Activated naive CD4-positive, alpha-beta T cell treated with anti-CD3 and anti-CD28 coated beads, Interleukin-2, amount 50 U/mL, for 24 hours (primary cell): ENCODE measurements at regions not wholly inside any gene's neighbourhood (a gene's known extent, or its start where the extent isn't known, plus 50 kb on each side); places are given as distances from the start of the nearest gene placed in this dataset.

ENCODE experiments used
- H3K27ac Mint-ChIP-seq: one replicate; pipeline ENCODE4 v1.8.0; 2021; ENCODE audit warnings: mild to moderate bottlenecking, mixed read lengths
- H3K27me3 Mint-ChIP-seq: one replicate; pipeline ENCODE4 v1.8.0; 2021; ENCODE audit warnings: mixed read lengths
- H3K36me3 Mint-ChIP-seq: one replicate; pipeline ENCODE4 v1.8.0; 2021; ENCODE audit warnings: mixed read lengths
- H3K4me1 Mint-ChIP-seq: one replicate; pipeline ENCODE4 v1.8.0; 2021; ENCODE audit warnings: mixed read lengths
- H3K4me3 Mint-ChIP-seq: one replicate; pipeline ENCODE4 v1.8.0; 2021; ENCODE audit warnings: mild to moderate bottlenecking, mixed read lengths
- H3K9me3 Mint-ChIP-seq: one replicate; pipeline ENCODE4 v1.8.0; 2021; ENCODE audit warnings: mixed read lengths

DNA sequence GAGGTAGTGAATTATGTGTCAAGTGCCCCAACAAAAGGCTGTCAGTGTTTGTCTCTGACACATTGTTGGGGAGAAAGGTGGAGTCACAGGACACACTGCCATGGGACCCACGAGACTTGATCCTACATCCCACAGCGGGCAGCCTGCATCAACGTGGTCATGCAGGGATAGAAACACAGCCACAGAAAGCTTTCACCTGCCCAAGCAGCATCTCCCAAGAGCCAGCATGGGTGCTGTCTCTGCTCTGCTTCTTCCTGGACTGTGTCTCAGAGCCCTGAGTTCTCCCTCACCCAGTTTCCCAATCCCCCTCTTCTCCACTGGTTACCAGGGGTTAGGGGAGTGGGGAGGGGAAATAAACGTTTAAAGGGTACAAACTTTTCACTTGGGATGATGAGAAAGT lies 97.2 kb downstream of the VPREB1 start:
- Mint-ChIP-seq H3K4me1 (no peaks in the 10 kb centered on the region), H3K4me3 (no peak overlapping the region)

GRCh38 chr22:22342697-22343580 lies 98.4 kb downstream of the VPREB1 start:
- H3K27me3 Mint-ChIP-seq, result peaks cover 2% of the 10 kb centered on the region
- no peaks in the 10 kb centered on the region for H3K4me1 Mint-ChIP-seq
- H3K9me3 Mint-ChIP-seq, result no peaks in the 10 kb centered on the region
- H3K27ac Mint-ChIP-seq, result no peak overlapping the region
- H3K4me3 Mint-ChIP-seq, result no peak overlapping the region
- no peaks in the 10 kb centered on the region for H3K36me3 Mint-ChIP-seq

More for the DNA sequence above, 97.2 kb downstream of the VPREB1 start:
- no peaks in the 10 kb centered on the region for H3K9me3 Mint-ChIP-seq
- H3K27me3 Mint-ChIP-seq, result peaks cover 6% of the 10 kb centered on the region
- H3K27ac Mint-ChIP-seq, result no peak overlapping the region
- H3K36me3 Mint-ChIP-seq, result no peaks in the 10 kb centered on the region

DNA sequence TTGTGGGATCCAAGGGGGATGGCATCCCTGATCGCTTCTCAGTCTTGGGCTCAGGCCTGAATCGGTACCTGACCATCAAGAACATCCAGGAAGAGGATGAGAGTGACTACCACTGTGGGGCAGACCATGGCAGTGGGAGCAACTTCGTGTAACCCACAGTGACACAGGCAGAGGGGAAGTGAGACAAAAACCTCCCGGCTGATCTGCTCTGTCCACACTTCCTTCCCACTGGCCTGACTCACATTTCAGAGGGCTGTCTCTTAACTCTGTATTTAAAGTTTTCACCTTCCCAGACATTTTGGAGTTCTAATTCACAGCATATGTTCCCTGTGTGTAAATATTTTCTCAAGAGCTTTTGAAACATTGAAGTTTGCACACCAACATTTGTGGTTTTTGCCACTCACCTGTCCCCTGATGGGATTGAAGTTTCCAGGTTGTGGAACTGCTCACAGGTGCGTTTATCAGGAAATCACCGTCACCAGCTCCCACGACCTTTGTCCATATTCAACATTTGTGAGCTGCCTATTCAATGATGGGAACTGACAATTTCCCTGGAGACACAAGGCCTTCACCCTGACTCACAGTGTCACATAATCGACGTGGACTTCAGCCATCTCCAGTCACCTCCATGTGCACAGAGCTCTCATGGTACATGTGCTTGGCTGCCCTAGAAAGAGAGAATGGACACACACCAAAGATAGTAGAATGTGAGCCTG lies 99.2 kb downstream of the VPREB1 start:
- Mint-ChIP-seq H3K4me1 (no peaks in the 10 kb centered on the region), H3K36me3 (no peaks in the 10 kb centered on the region), H3K27me3 (no peaks in the 10 kb centered on the region), H3K9me3 (no peaks in the 10 kb centered on the region), H3K27ac (no peak overlapping the region), H3K4me3 (no peak overlapping the region)

DNA sequence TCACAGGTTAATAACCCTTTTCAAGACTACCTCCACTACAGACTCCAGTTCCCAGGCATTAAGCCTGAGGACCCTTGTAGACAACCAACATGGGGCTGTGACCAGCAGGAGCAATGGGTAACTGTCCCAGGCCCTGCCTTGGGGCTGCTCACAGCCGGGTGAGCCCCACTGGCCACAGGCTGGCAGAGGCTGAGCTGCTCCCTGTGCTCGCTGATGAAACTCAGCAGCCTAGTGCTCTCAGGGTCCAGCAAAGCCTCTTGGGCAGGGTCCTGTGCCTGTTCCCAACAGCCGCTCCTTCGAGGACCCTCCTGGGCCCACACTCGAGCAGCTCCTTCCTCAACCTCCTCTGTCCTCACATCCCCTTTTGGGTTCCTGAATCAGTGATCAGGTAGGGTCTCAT lies 99.8 kb downstream of the VPREB1 start:
- Mint-ChIP-seq H3K4me3 (no peak overlapping the region), H3K9me3 (no peaks in the 10 kb centered on the region), H3K27ac (no peak overlapping the region), H3K36me3 (no peaks in the 10 kb centered on the region), H3K27me3 (no peaks in the 10 kb centered on the region), H3K4me1 (no peaks in the 10 kb centered on the region)

- no peaks in the 10 kb centered on the region for H3K36me3 Mint-ChIP-seq
- no peak overlapping the region for H3K4me3 Mint-ChIP-seq
- no peak overlapping the region for H3K27ac Mint-ChIP-seq
- no peaks in the 10 kb centered on the region for H3K9me3 Mint-ChIP-seq
- no peaks in the 10 kb centered on the region for H3K4me1 Mint-ChIP-seq
- no peaks in the 10 kb centered on the region for H3K27me3 Mint-ChIP-seq
Measured at GRCh38 chr22:22345781-22346180, 101.2 kb downstream of the VPREB1 start.

- H3K27ac Mint-ChIP-seq, result no peak overlapping the region
- H3K27me3 Mint-ChIP-seq, result no peaks in the 10 kb centered on the region
- H3K9me3 Mint-ChIP-seq, result no peaks in the 10 kb centered on the region
- no peak overlapping the region for H3K4me3 Mint-ChIP-seq
- no peaks in the 10 kb centered on the region for H3K36me3 Mint-ChIP-seq
- H3K4me1 Mint-ChIP-seq, result no peaks in the 10 kb centered on the region
Measured at GRCh38 chr22:22346401-22347107, 102.0 kb downstream of the VPREB1 start.

GRCh38 chr22:22348127-22348814 lies 103.7 kb downstream of the VPREB1 start:
- no peaks in the 10 kb centered on the region for H3K4me1 Mint-ChIP-seq
- no peak overlapping the region for H3K4me3 Mint-ChIP-seq
- no peaks in the 10 kb centered on the region for H3K36me3 Mint-ChIP-seq
- H3K9me3 Mint-ChIP-seq, result no peaks in the 10 kb centered on the region
- H3K27me3 Mint-ChIP-seq, result no peaks in the 10 kb centered on the region
- H3K27ac Mint-ChIP-seq, result no peak overlapping the region

GRCh38 chr22:22348815-22349454 lies 104.3 kb downstream of the VPREB1 start:
- H3K9me3 Mint-ChIP-seq, result no peaks in the 10 kb centered on the region
- H3K4me1 Mint-ChIP-seq, result no peaks in the 10 kb centered on the region
- no peaks in the 10 kb centered on the region for H3K36me3 Mint-ChIP-seq
- peaks cover 3% of the 10 kb centered on the region for H3K27me3 Mint-ChIP-seq
- H3K4me3 Mint-ChIP-seq, result no peak overlapping the region
- no peak overlapping the region for H3K27ac Mint-ChIP-seq

DNA sequence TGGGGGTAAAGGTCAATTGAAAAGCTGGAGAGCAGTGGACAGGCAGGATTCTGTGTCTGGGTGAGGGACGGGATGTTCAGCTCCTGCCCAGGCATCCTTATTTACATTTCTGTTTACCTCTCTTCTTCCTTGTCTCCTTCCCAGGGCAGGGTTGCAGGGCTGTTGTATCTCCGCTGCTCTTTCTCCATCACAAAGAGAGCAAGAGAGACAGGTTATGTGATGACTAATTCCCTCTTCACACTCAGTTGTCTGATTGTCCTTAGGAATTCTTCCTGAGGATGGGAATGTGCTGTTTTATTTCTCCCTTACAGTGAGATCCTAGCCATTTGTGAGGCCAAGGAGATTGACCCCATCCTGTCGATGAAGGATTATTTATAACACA lies 104.9 kb downstream of the VPREB1 start:
- Mint-ChIP-seq H3K4me1 (no peaks in the 10 kb centered on the region), H3K36me3 (no peaks in the 10 kb centered on the region), H3K4me3 (no peak overlapping the region), H3K27ac (no peak overlapping the region), H3K9me3 (no peaks in the 10 kb centered on the region), H3K27me3 (peaks cover 3% of the 10 kb centered on the region)

DNA sequence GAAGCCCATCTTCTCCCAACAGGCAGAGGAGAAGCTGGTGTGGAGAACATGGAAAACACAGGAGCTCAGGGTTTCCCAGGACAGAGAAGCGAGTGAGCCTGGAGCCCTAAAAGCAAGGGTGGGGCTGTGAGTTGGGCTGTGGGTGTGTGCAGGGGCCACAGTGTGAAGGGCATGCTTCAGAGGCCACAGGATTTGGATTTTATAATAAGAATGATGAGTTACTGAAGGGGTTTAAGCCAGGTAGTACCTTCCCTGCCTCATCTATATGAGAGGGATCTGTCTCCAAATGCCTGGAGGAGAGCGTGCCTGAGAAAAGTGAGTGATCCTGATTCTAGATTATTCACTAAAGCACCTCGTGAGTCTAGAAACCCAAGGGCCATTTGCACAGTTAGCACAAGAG lies 106.8 kb downstream of the VPREB1 start:
- H3K9me3 Mint-ChIP-seq, result no peaks in the 10 kb centered on the region
- H3K4me1 Mint-ChIP-seq, result no peaks in the 10 kb centered on the region
- no peak overlapping the region for H3K4me3 Mint-ChIP-seq
- H3K27ac Mint-ChIP-seq, result no peak overlapping the region
- H3K27me3 Mint-ChIP-seq, result peaks cover 10% of the 10 kb centered on the region
- no peaks in the 10 kb centered on the region for H3K36me3 Mint-ChIP-seq

DNA sequence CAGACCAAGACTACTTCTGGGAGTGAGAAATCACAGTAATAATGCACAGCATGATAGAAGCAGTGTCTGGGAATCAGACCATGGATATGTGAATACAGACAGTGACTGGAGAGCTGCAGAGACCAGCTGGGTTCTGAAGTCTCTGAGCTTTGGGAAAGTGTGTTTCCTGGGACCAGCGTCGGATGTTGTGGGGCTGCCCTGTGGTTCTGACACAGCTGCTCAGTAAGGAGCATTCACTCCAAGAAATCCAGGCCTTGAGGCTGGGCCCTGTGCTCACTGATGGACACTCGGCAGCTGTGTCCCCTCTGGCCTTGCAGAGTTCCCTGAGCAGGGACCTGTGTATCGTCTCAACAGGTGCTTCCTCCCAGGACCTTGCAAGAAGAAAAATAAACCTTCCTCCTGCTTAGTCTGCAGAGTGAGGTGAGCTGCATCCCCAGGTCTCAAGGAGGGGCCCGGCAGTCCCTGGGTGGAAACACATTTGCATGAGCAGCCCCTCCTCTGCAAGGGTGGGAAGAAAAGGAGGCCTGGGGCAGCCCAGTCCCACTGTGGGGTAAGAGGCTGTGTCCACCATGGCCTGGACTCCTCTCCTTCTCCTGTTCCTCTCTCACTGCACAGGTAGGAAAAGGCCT lies 107.9 kb downstream of the VPREB1 start:
- Mint-ChIP-seq H3K9me3 (no peaks in the 10 kb centered on the region), H3K27ac (no peak overlapping the region), H3K4me3 (no peak overlapping the region), H3K27me3 (peaks cover 18% of the 10 kb centered on the region), H3K36me3 (no peaks in the 10 kb centered on the region), H3K4me1 (no peaks in the 10 kb centered on the region)

GRCh38 chr22:22355096-22355834 lies 110.7 kb downstream of the VPREB1 start:
- H3K4me1 Mint-ChIP-seq, result no peaks in the 10 kb centered on the region
- no peak overlapping the region for H3K4me3 Mint-ChIP-seq
- H3K9me3 Mint-ChIP-seq, result no peaks in the 10 kb centered on the region
- H3K36me3 Mint-ChIP-seq, result no peaks in the 10 kb centered on the region
- H3K27ac Mint-ChIP-seq, result no peak overlapping the region
- H3K27me3 Mint-ChIP-seq, result peaks cover 26% of the 10 kb centered on the region

- Mint-ChIP-seq H3K27ac (no peak overlapping the region), H3K36me3 (no peaks in the 10 kb centered on the region), H3K27me3 (peaks cover 26% of the 10 kb centered on the region), H3K9me3 (no peaks in the 10 kb centered on the region), H3K4me3 (no peak overlapping the region), H3K4me1 (no peaks in the 10 kb centered on the region)
Measured at GRCh38 chr22:22357024-22357883, 112.7 kb downstream of the VPREB1 start.
